T-cell (primary cell): ENCODE measurements at regions not wholly inside any gene's neighbourhood (a gene's known extent, or its start where the extent isn't known, plus 50 kb on each side); places are given as distances from the start of the nearest gene placed in this dataset.

Source experiments
- ATAC-seq, 4 experiments: fragments of 200-7000 bp in 3 of 4; fragments of 150-1000 bp in 1 of 4; cut with Tn5 transposase; replicated peaks in 1 of 4; 1 replicate in 3 of 4; 2 replicates in 1 of 4; pipeline ENCODE4 v1.10.0; 2021; ENCODE audit warnings: moderate library complexity in 3 of 4, mild to moderate bottlenecking in 2 of 4, moderate number of reproducible peaks in 1 of 4
- CTCF ChIA-PET, 2 donors: fragments of 300-600 bp; sonication (Branson Sonifier 250); formaldehyde crosslinking; loops; one replicate each; lab custom pipeline; 2022; ENCODE audit warnings: antibody characterized with exemption in 2 of 2; lab: Charles Lee
- POLR2A ChIA-PET, 2 donors: fragments of 300-600 bp; sonication (Branson Sonifier 250); formaldehyde crosslinking; loops; one replicate each; lab custom pipeline; 2022; ENCODE audit warnings: antibody characterized with exemption in 2 of 2; lab: Charles Lee
- DNase-seq, 35 experiments: peaks; one replicate each; pipeline versions ENCODE4 v3.0.0 to v3.0.0-alpha.2; 2013 to 2023
- H3K27ac ChIP-seq: one replicate; pipeline ENCODE4 v1.5.1; 2013; ENCODE audit warnings: low read length
- H3K27me3 ChIP-seq, 2 experiments: replicated peaks in 1 of 2; 1 replicate in 1 of 2; 2 replicates in 1 of 2; pipeline versions ENCODE4 v1.6.1 to v1.7.0; 2013; ENCODE audit warnings: low read length in 1 of 2, mixed read lengths in 1 of 2; ENCODE audit not compliant: control insufficient read depth in 2 of 2, insufficient read depth in 2 of 2; ENCODE audit errors: extremely low read depth in 1 of 2
- H3K36me3 ChIP-seq, 2 donors: 1 replicate in 1 of 2; 2 replicates in 1 of 2; pipeline versions ENCODE4 v1.6.1 to v1.7.0; 2013; ENCODE audit warnings: low read length in 1 of 2; ENCODE audit not compliant: control insufficient read depth in 2 of 2, insufficient read depth in 1 of 2; ENCODE audit errors: extremely low read depth in 1 of 2
- H3K4me1 ChIP-seq, 2 experiments: 1 replicate in 1 of 2; 2 replicates in 1 of 2; pipeline versions ENCODE4 v1.6.1 to v1.7.0; 2013; ENCODE audit warnings: low read length in 2 of 2, mixed read lengths in 1 of 2; ENCODE audit not compliant: insufficient read depth in 2 of 2, control insufficient read depth in 1 of 2; ENCODE audit errors: extremely low read depth in 1 of 2
- H3K4me3 ChIP-seq, 2 donors: 1 replicate in 1 of 2; 2 replicates in 1 of 2; pipeline versions ENCODE4 v1.5.1 to v1.7.0; 2013; ENCODE audit warnings: mild to moderate bottlenecking in 2 of 2, low read length in 1 of 2, moderate library complexity in 1 of 2; ENCODE audit not compliant: control insufficient read depth in 1 of 2; ENCODE audit errors: extremely low read depth in 1 of 2
- H3K9me3 ChIP-seq: 2 replicates; pipeline ENCODE4 v1.7.0; 2013
- H3K27ac Mint-ChIP-seq, 2 donors: one replicate each; pipeline ENCODE4 v1.8.0; 2020 to 2021; ENCODE audit warnings: mild to moderate bottlenecking in 2 of 2, mixed read lengths in 2 of 2
- H3K27me3 Mint-ChIP-seq, 2 donors: one replicate each; pipeline ENCODE4 v1.8.0; 2021 to 2022; ENCODE audit warnings: mixed read lengths in 2 of 2
- H3K36me3 Mint-ChIP-seq: one replicate; pipeline ENCODE4 v1.8.0; 2021; ENCODE audit warnings: mixed read lengths
- H3K4me1 Mint-ChIP-seq, 3 donors: one replicate each; pipeline ENCODE4 v1.8.0; 2020 to 2022; ENCODE audit warnings: mixed read lengths in 3 of 3, mild to moderate bottlenecking in 1 of 3
- H3K4me3 Mint-ChIP-seq, 3 donors: one replicate each; pipeline ENCODE4 v1.8.0; 2020 to 2022; ENCODE audit warnings: mild to moderate bottlenecking in 3 of 3, mixed read lengths in 3 of 3, moderate library complexity in 3 of 3
- H3K9me3 Mint-ChIP-seq, 3 donors: one replicate each; pipeline ENCODE4 v1.8.0; 2020 to 2022; ENCODE audit warnings: mixed read lengths in 3 of 3
- whole genome bisulfite sequencing: methylation state at CpG from one replicate; pipeline ENCODE4 v1.1.5; 2013; ENCODE audit warnings: missing lambda C conversion rate; ENCODE audit not compliant: insufficient coverage; 5-methylcytosine and 5-hydroxymethylcytosine counted together

DNA sequence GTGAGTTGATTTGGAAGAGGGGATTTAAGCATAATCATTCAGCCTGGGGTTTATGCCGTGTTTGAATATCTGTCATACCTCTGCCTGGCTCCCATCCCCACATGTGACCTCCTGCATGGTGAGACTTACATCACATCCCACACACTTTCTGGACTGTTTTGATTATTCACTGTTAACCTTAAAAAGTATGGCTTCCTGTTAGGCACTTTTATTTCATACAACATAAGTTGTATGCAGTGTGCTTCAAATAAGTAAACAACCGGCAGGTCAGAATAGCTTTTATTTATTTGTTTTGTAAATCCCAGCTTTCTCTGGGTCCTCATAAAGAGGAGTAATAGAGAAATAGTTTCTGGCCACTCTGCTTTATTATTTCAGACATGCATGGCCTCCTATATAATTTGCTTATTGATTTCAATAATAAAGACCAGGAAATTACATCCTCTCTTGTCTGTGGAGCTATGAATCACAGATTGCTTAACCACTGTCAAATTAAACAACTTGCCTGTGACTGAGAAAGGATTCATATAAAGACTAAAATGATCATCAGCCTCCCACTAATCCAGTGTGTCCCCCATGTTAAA, 376.8 kb upstream of the ZFP42 start:
- DNase-seq (no peak), ATAC-seq (no peak)
- Histone ChIP-seq H3K27ac (no peak overlapping the region), H3K4me1 (no peaks in the 10 kb centered on the region), H3K9me3 (no peaks in the 10 kb centered on the region), H3K27me3 (no peaks in the 10 kb centered on the region), H3K4me3 (no peak overlapping the region), H3K36me3 (no peaks in the 10 kb centered on the region)
- peaks cover 1 to 8% (median 4%) of the 10 kb centered on the region in 3 donors for H3K9me3 Mint-ChIP-seq
- CTCF ChIA-PET: no interaction called here
- POLR2A ChIA-PET: no interaction called here
- H3K4me1 Mint-ChIP-seq: no peaks in the 10 kb centered on the region
- no peak overlapping the region for H3K27ac Mint-ChIP-seq
- H3K4me3 Mint-ChIP-seq: no peak overlapping the region
- H3K27me3 Mint-ChIP-seq: no peaks in the 10 kb centered on the region
- H3K36me3 Mint-ChIP-seq: no peaks in the 10 kb centered on the region
- no CpG with 5 or more reads among the region's 2 CpGs for WGBS

DNA sequence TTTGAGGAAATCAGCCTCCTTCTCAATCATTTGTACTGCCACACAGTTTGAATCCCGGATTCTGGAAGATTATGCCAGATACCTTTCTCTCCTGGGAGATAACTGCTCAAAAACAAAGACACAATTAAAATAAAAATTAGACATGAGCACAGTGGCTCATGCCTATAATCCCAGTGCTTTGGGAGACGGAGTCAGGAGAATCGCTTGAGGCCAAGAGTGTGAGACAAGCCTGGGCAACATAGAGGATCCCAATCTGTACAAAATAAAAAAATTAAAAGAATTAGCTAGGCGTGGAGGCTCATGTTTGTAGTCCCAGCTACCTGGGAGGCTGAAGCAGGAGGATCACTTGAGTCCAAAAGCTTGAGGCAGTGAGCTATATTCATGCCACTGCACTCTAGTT, 376.3 kb upstream of the ZFP42 start:
- H3K36me3 ChIP-seq: no peaks in the 10 kb centered on the region
- H3K27ac Mint-ChIP-seq: no peak overlapping the region
- peaks cover 4 to 12% (median 4%) of the 10 kb centered on the region in 3 donors for H3K9me3 Mint-ChIP-seq
- DNase-seq (no peak), ATAC-seq (no peak)
- ChIA-PET CTCF (no interaction called here), POLR2A (no interaction called here)
- no peaks in the 10 kb centered on the region for H3K4me1 Mint-ChIP-seq
- H3K4me3 Mint-ChIP-seq: no peak overlapping the region
- no peak overlapping the region for H3K27ac ChIP-seq
- H3K9me3 ChIP-seq: no peaks in the 10 kb centered on the region
- no peaks in the 10 kb centered on the region for H3K36me3 Mint-ChIP-seq
- no peaks in the 10 kb centered on the region for H3K27me3 Mint-ChIP-seq
- H3K27me3 ChIP-seq: no peaks in the 10 kb centered on the region
- H3K4me3 ChIP-seq: no peak overlapping the region
- no peaks in the 10 kb centered on the region for H3K4me1 ChIP-seq
- WGBS: 38% methylated on average over 1 of the region's 4 CpGs

DNA sequence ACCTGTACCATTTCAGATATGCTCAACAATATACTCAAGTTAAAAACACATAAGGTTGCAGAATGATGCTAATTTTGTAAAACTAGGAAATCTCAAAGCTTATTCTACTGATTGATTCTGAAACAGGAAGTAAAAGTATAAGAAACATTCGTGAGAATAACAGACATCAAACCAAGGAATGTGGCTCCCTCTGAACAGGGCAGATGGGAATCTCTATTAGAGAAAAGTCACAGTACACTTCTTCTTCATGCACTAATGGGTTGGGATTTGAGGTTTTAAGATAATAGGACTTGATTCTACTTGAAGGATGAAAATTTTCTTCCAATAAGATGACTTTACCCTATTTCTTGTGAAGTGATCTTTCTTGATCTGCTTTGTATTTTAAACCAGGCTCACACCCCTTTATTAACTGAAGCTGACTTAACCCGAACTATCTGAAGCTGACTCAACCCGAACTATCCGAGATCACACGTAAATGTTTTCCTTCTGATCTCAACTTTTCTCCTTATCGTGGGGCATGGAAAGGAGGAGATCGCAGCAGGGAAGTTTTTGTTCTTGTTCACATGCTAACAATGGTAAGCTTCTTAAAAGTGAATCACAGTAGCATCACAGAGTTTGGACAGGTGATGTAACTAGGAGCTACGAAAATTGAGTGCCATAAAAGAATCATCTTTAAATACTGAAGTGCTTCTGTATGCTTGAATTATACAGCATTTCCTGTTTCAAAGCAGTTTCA, 363.1 kb upstream of the ZFP42 start:
- Mint-ChIP-seq H3K4me1 (no peaks in the 10 kb centered on the region), H3K36me3 (no peaks in the 10 kb centered on the region), H3K27me3 (no peaks in the 10 kb centered on the region), H3K4me3 (no peak overlapping the region), H3K27ac (no peak overlapping the region), H3K9me3 (peaks cover 19 to 27% (median 22%) of the 10 kb centered on the region in 3 donors)
- no CpG with 5 or more reads among the region's 8 CpGs for WGBS
- Histone ChIP-seq H3K4me3 (no peak overlapping the region), H3K36me3 (no peaks in the 10 kb centered on the region), H3K9me3 (no peaks in the 10 kb centered on the region), H3K27me3 (no peaks in the 10 kb centered on the region), H3K27ac (no peak overlapping the region), H3K4me1 (no peaks in the 10 kb centered on the region)
- no peak for DNase-seq
- no peak for ATAC-seq
- POLR2A ChIA-PET: no interaction called here
- CTCF ChIA-PET: no interaction called here

DNA sequence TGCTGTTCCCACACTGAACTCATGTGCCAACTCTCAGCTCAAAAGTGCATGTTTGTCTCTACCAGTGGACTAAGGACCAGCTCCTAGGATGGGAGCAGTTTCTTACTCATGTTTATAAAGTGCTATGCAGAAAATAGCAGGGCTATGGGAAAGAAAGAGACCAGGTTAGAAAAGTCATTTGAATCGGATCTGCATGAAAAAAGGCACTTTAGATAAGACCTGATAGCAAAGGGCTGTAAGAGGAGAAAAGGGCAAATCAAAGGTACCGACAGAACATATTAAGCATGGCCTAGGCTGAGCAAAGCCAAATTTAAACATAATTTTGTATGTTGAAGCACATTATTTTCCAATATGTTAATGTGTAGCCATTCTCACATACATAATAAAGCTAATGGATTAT, 362.3 kb upstream of the ZFP42 start:
- Histone ChIP-seq H3K27me3 (no peaks in the 10 kb centered on the region), H3K27ac (no peak overlapping the region), H3K36me3 (no peaks in the 10 kb centered on the region), H3K4me1 (no peaks in the 10 kb centered on the region), H3K9me3 (no peaks in the 10 kb centered on the region), H3K4me3 (no peak overlapping the region)
- H3K4me1 Mint-ChIP-seq: no peaks in the 10 kb centered on the region
- no peaks in the 10 kb centered on the region for H3K36me3 Mint-ChIP-seq
- ATAC-seq (no peak), DNase-seq (no peak)
- POLR2A ChIA-PET: no interaction called here
- no peak overlapping the region for H3K27ac Mint-ChIP-seq
- H3K9me3 Mint-ChIP-seq: peaks cover 12 to 22% (median 17%) of the 10 kb centered on the region in 3 donors
- WGBS: no CpG with 5 or more reads among the region's 2 CpGs
- CTCF ChIA-PET: no interaction called here
- no peaks in the 10 kb centered on the region for H3K27me3 Mint-ChIP-seq
- no peak overlapping the region for H3K4me3 Mint-ChIP-seq

DNA sequence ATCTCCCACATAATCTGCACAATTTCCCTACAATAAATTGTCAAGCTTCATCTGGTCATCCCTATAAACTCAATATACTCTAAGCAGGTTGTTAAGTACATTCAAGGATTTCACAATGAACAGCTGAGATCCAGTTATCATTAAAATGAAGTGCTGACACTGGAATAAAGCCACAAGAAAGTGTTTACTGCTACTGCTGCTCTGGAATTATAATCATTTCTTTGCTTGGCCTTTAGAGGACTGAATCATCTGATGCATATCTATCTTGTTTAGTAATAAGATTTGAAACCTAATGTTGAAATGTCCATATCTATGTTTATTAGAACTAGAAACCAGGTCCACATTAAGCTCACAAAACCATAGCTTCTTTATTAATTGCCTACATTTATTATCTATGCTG, 338.6 kb upstream of the ZFP42 start:
- POLR2A ChIA-PET: no interaction called here

DNA sequence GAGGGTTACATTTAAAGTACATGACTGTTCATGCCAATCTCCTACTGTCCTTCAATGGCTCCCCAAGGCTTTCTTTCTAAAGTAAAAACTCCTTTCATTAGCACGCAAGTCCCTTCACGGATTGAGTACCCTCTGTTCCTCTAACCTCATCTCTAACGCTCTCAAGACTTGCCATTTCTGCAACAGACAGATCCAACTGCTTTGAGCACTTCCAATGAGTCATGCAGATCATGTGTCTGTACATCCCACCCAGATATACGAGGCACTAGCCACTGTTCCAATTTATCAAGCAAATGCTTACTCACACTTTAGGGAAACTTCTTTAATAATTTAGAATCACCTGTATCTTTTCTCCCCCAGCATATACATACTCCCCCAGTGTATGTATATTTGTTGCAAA, 332.5 kb upstream of the ZFP42 start:
- H3K4me3 Mint-ChIP-seq: no peak overlapping the region
- H3K4me1 Mint-ChIP-seq: no peaks in the 10 kb centered on the region
- CTCF ChIA-PET: no interaction called here
- no peaks in the 10 kb centered on the region for H3K36me3 ChIP-seq
- H3K27me3 Mint-ChIP-seq: no peaks in the 10 kb centered on the region
- ATAC-seq: no peak
- no peaks in the 10 kb centered on the region for H3K9me3 ChIP-seq
- no peak overlapping the region for H3K27ac ChIP-seq
- no peak for DNase-seq
- no peak overlapping the region for H3K27ac Mint-ChIP-seq
- no peaks in the 10 kb centered on the region for H3K4me1 ChIP-seq
- POLR2A ChIA-PET: no interaction called here
- H3K4me3 ChIP-seq: no peak overlapping the region
- whole genome bisulfite sequencing: 70% methylated on average over 3 of the region's 4 CpGs
- H3K36me3 Mint-ChIP-seq: no peaks in the 10 kb centered on the region
- H3K9me3 Mint-ChIP-seq: peaks cover 3 to 27% (median 16%) of the 10 kb centered on the region in 3 donors
- H3K27me3 ChIP-seq: no peaks in the 10 kb centered on the region

More for the DNA sequence above, 338.6 kb upstream of the ZFP42 start:
- DNase-seq (no peak), ATAC-seq (no peak)
- Mint-ChIP-seq H3K4me1 (no peaks in the 10 kb centered on the region), H3K36me3 (no peaks in the 10 kb centered on the region), H3K9me3 (peaks cover 5 to 16% (median 9%) of the 10 kb centered on the region in 3 donors), H3K4me3 (no peak overlapping the region), H3K27ac (no peak overlapping the region), H3K27me3 (no peaks in the 10 kb centered on the region)
- Histone ChIP-seq H3K4me1 (no peaks in the 10 kb centered on the region), H3K9me3 (peaks cover 3% of the 10 kb centered on the region), H3K36me3 (no peaks in the 10 kb centered on the region), H3K27ac (no peak overlapping the region), H3K27me3 (no peaks in the 10 kb centered on the region), H3K4me3 (no peak overlapping the region)
- CTCF ChIA-PET: no interaction called here
